Keratinocyte (primary cell): ENCODE measurements at regions not wholly inside any gene's neighbourhood (a gene's known extent, or its start where the extent isn't known, plus 50 kb on each side); places are given as distances from the start of the nearest gene placed in this dataset.

ENCODE experiments used
- CTCF ChIP-seq, 3 experiments: IDR thresholded peaks in 1 of 3; conservative IDR thresholded peaks in 1 of 3; optimal IDR thresholded peaks in 1 of 3; 2 replicates in 2 of 3; 3 replicates in 1 of 3; pipeline versions ENCODE3 to v1.5.1; 2011; ENCODE audit warnings: low read length in 3 of 3, mild to moderate bottlenecking in 3 of 3, moderate library complexity in 2 of 3, control low read depth in 1 of 3, inconsistent platforms in 1 of 3; ENCODE audit not compliant: insufficient read depth in 2 of 3; ENCODE audit errors: extremely low read depth in 1 of 3
- EZH2 ChIP-seq: IDR thresholded peaks from one replicate; pipeline ENCODE4 v1.6.1; 2012; ENCODE audit warnings: inconsistent platforms, mild to moderate bottlenecking, low read length, moderate library complexity

- TF ChIP-seq EZH2 (no peak), CTCF (optimal IDR thresholded peaks at IDR 0.05 in 1 of 3, IDR thresholded peaks at IDR 0.05 in 1 of 3, conservative IDR thresholded peaks at IDR 0.05 in 1 of 3; ENCODE audit: extremely low read depth in 1 of 3, insufficient read depth in 2 of 3, low read length in 3 of 3) (no peak)
Measured at GRCh38 chr1:209409780-209410179, 173.7 kb upstream of the CAMK1G start.
